Vagina (tissue), 2 donors: ENCODE measurements at regions not wholly inside any gene's neighbourhood (a gene's known extent, or its start where the extent isn't known, plus 50 kb on each side); places are given as distances from the start of the nearest gene placed in this dataset.

Experiments
- DNase-seq, 2 donors: peaks; one replicate each; pipeline ENCODE4 v3.0.0-alpha.2; 2017; ENCODE audit errors: extremely low spot score in 2 of 2
- H3K27ac ChIP-seq: fragments of 200-600 bp; sonication (generic); one replicate; pipeline ENCODE4 v1.5.1; 2019
- H3K27me3 ChIP-seq: fragments of 200-600 bp; sonication (generic); one replicate; pipeline ENCODE4 v1.5.1; 2019
- H3K36me3 ChIP-seq, 2 donors: fragments of 200-600 bp; sonication (generic); one replicate each; pipeline ENCODE4 v1.5.1; 2017 to 2019
- H3K4me1 ChIP-seq: fragments of 200-600 bp; sonication (generic); one replicate; pipeline ENCODE4 v1.5.1; 2019
- H3K4me3 ChIP-seq, 2 donors: fragments of 200-600 bp; sonication (generic); 1 replicate in 1 of 2; 2 replicates in 1 of 2; pipeline ENCODE4 v1.5.1; 2016 to 2019
- H3K9me3 ChIP-seq: fragments of 200-600 bp; sonication (generic); one replicate; pipeline ENCODE4 v1.5.1; 2019
- POLR2A ChIP-seq, 2 donors: fragments of 450-650 bp; IDR thresholded peaks; one replicate each; pipeline ENCODE4 v1.6.1; 2017; ENCODE audit warnings: antibody characterized with exemption in 2 of 2, mild to moderate bottlenecking in 2 of 2, moderate library complexity in 2 of 2
- POLR2AphosphoS5 ChIP-seq, 2 donors: sonication (generic); formaldehyde crosslinking; IDR thresholded peaks; one replicate each; pipeline ENCODE4 v1.9.0; 2017; ENCODE audit warnings: antibody characterized with exemption in 2 of 2, mild to moderate bottlenecking in 2 of 2, low read depth in 1 of 2; ENCODE audit not compliant: insufficient read depth in 1 of 2
- intact Hi-C: fragments of 100-400 bp; cut with DNase I; formaldehyde crosslinking; loops from one replicate; pipeline ENCODE4 v1.15.1; 2023
- TF ChIP-seq, protein P1 (sequence below), 3 experiments: fragments of 450-650 bp in 2 of 3; fragments of 200-600 bp in 1 of 3; sonication (generic) in 1 of 3; IDR thresholded peaks; one replicate each; pipeline ENCODE4 v1.5.1; 2017 to 2019; ENCODE audit warnings: antibody characterized with exemption in 3 of 3, mild to moderate bottlenecking in 2 of 3, moderate library complexity in 2 of 3

DNA sequence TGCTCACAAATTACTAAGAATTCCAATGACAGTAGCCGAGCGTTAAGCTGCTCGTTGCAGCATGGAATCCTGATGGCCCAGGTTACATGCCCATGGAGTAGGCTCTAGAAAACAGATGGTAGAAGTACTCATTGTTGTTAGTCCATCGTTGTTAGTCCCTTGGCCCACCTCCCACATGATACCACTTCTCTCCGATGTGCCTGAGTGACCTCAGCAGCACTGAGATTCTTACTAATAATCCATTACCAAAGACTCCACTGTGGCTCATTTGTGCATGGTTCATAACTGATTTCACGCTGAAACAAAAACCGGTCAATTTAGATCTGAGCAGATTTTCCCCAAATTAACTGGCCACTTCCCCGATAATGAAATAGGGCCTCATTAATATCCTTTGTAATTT, 772.3 kb upstream of the CXADR start:
- Histone ChIP-seq H3K36me3 (no peaks in the 10 kb centered on the region), H3K27ac (peak overlapping the region; percentile 0), H3K9me3 (no peaks in the 10 kb centered on the region), H3K27me3 (no peaks in the 10 kb centered on the region), H3K4me1 (peaks cover 9% of the 10 kb centered on the region), H3K4me3 (no peak overlapping the region)
- intact Hi-C loops = no loop called here
- DNase-seq = no peak
- TF ChIP-seq POLR2A (IDR thresholded peaks at IDR 0.05) = no peak
- TF ChIP-seq, protein P1, sequence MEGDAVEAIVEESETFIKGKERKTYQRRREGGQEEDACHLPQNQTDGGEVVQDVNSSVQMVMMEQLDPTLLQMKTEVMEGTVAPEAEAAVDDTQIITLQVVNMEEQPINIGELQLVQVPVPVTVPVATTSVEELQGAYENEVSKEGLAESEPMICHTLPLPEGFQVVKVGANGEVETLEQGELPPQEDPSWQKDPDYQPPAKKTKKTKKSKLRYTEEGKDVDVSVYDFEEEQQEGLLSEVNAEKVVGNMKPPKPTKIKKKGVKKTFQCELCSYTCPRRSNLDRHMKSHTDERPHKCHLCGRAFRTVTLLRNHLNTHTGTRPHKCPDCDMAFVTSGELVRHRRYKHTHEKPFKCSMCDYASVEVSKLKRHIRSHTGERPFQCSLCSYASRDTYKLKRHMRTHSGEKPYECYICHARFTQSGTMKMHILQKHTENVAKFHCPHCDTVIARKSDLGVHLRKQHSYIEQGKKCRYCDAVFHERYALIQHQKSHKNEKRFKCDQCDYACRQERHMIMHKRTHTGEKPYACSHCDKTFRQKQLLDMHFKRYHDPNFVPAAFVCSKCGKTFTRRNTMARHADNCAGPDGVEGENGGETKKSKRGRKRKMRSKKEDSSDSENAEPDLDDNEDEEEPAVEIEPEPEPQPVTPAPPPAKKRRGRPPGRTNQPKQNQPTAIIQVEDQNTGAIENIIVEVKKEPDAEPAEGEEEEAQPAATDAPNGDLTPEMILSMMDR (IDR thresholded peaks at IDR 0.05) = no peak

DNA sequence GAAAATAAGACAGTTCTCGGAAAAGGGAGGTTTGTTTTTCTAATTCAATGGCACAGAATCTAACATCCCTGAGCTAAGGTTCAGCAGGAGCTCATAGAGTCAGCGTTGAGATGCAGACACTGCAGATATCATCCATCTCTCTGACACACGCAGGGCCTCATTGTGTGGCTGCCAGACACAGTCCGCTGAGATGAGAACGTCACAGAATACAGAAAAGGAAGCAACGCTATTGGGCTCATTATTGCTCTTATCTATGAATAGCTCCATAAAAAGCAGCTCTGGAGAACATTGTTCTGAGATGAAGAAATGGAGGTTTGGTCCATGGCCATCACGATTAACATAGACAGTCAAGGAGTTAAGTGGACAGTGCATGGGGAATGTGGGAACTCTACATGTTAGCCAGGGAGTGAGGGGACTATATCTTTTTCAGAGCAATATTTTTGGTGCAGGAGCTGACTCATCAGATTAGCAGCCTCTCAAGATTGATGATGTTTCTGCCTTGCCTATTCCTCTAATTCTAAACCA, 771.6 kb upstream of the CXADR start:
- no peak for DNase-seq
- peak overlapping the region; percentile 0 for H3K27ac ChIP-seq
- intact Hi-C loops = no loop called here

GRCh38 chr21:16742131-16742641, 770.7 kb upstream of the CXADR start:
- no peaks in the 10 kb centered on the region for H3K9me3 ChIP-seq
- intact Hi-C loops = no loop called here
- peak overlapping the region; percentile 36 for H3K27ac ChIP-seq
- TF ChIP-seq, protein P1 (IDR thresholded peaks at IDR 0.05) = no peak
- TF ChIP-seq POLR2A (IDR thresholded peaks at IDR 0.05) (no peak), POLR2AphosphoS5 (IDR thresholded peaks at IDR 0.05; ENCODE audit: insufficient read depth in 1 of 2, low read depth in 1 of 2) (peak in 1 of 2 donors; percentile 34)
- no peak overlapping the region for H3K4me3 ChIP-seq
- no peaks in the 10 kb centered on the region for H3K36me3 ChIP-seq
- H3K4me1 ChIP-seq = peaks cover 9% of the 10 kb centered on the region
- H3K27me3 ChIP-seq = no peaks in the 10 kb centered on the region
- peak in 1 of 2 donors; percentile 90 for DNase-seq

More for the DNA sequence above, 771.6 kb upstream of the CXADR start:
- no peaks in the 10 kb centered on the region for H3K27me3 ChIP-seq
- peaks cover 9% of the 10 kb centered on the region for H3K4me1 ChIP-seq
- no peak overlapping the region for H3K4me3 ChIP-seq
- TF ChIP-seq POLR2A (IDR thresholded peaks at IDR 0.05) = no peak
- no peak for TF ChIP-seq POLR2AphosphoS5 (IDR thresholded peaks at IDR 0.05; ENCODE audit: insufficient read depth in 1 of 2, low read depth in 1 of 2)
- TF ChIP-seq, protein P1 (IDR thresholded peaks at IDR 0.05) = no peak
- H3K9me3 ChIP-seq = no peaks in the 10 kb centered on the region
- no peaks in the 10 kb centered on the region for H3K36me3 ChIP-seq

DNA sequence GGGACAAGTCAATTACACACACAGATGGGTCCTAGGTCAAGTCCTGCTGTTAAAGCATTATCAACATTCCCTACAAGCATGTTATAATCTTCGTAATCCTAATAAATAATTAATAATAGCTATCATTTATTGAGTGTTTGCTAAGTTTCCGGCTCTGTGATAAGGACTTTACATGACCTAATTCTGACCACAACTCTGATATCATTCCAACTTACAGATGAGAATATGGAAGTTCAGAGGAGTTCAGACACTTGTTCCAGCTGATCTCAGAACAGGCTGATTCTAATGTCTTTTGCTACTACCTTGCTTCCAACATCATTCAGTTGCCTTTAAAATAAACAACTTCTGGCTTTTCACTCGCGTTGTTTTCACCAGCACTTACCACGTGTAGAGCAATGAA, 770.1 kb upstream of the CXADR start:
- Histone ChIP-seq H3K9me3 (no peaks in the 10 kb centered on the region), H3K27me3 (no peaks in the 10 kb centered on the region), H3K4me1 (peaks cover 9% of the 10 kb centered on the region), H3K27ac (peak overlapping the region; percentile 36), H3K4me3 (no peak overlapping the region), H3K36me3 (no peaks in the 10 kb centered on the region)
- TF ChIP-seq POLR2AphosphoS5 (IDR thresholded peaks at IDR 0.05; ENCODE audit: insufficient read depth in 1 of 2, low read depth in 1 of 2) (no peak), POLR2A (IDR thresholded peaks at IDR 0.05) (no peak)
- TF ChIP-seq, protein P1 (IDR thresholded peaks at IDR 0.05) = no peak
- no peak for DNase-seq
- intact Hi-C loops = no loop called here

DNA sequence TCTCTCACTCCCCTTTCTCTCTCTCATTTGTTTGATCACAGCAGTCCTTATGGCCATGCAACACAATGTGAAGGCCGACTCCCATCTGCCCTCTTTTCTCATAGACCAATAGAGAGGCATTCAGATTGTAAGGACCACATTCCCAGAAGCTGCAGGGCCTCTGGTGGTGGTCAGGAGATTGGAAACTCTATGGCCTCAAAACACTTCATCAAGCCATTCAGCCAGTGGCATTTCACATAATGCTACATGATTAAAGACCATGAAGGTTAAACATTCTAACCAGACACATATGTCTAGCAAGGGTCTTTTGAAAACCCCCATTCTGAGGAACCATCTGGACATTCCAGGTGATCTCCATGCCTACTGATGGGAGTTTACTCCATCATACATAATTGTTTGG, 769.5 kb upstream of the CXADR start:
- Histone ChIP-seq H3K4me1 (peaks cover 9% of the 10 kb centered on the region), H3K27ac (peak overlapping the region; percentile 10), H3K4me3 (no peak overlapping the region), H3K27me3 (no peaks in the 10 kb centered on the region), H3K36me3 (no peaks in the 10 kb centered on the region), H3K9me3 (no peaks in the 10 kb centered on the region)
- TF ChIP-seq, protein P1 (IDR thresholded peaks at IDR 0.05) = no peak
- TF ChIP-seq POLR2A (IDR thresholded peaks at IDR 0.05) (no peak), POLR2AphosphoS5 (IDR thresholded peaks at IDR 0.05; ENCODE audit: insufficient read depth in 1 of 2, low read depth in 1 of 2) (no peak)
- DNase-seq = no peak
- intact Hi-C loops = no loop called here
